Limb (tissue), 2 donors: ENCODE measurements at regions not wholly inside any gene's neighbourhood (a gene's known extent, or its start where the extent isn't known, plus 50 kb on each side); places are given as distances from the start of the nearest gene placed in this dataset.

Experiments
- DNase-seq, 2 donors: peaks; one replicate each; pipeline ENCODE4 v3.0.0-alpha.2; 2016; ENCODE audit errors: extremely low spot score in 2 of 2

- DNase-seq = no peak
Measured at GRCh38 chr5:125584140-125584520, 837.7 kb upstream of the ZNF608 start.

- no peak for DNase-seq
Measured at GRCh38 chr5:125587631-125588030, 835.6 kb upstream of the GRAMD2B start.

GRCh38 chr5:125592856-125593255 lies 830.4 kb upstream of the GRAMD2B start:
- no peak for DNase-seq

GRCh38 chr5:125595095-125595494 lies 828.1 kb upstream of the GRAMD2B start:
- DNase-seq = peak; percentile 54 to 72

- DNase-seq = no peak
Measured at GRCh38 chr5:125595845-125596244, 827.4 kb upstream of the GRAMD2B start.

GRCh38 chr5:125597338-125597737 lies 825.9 kb upstream of the GRAMD2B start:
- peak in 1 of 2 donors; percentile 53 for DNase-seq

GRCh38 chr5:125600559-125600958 lies 822.6 kb upstream of the GRAMD2B start:
- DNase-seq = no peak

GRCh38 chr5:125602184-125602583 lies 821.0 kb upstream of the GRAMD2B start:
- no peak for DNase-seq

- no peak for DNase-seq
Measured at GRCh38 chr5:125603321-125603720, 819.9 kb upstream of the GRAMD2B start.

GRCh38 chr5:125604104-125604503 lies 819.1 kb upstream of the GRAMD2B start:
- DNase-seq = no peak

GRCh38 chr5:125607018-125607417 lies 816.2 kb upstream of the GRAMD2B start:
- no peak for DNase-seq

GRCh38 chr5:125609011-125609410 lies 814.2 kb upstream of the GRAMD2B start:
- no peak for DNase-seq

- no peak for DNase-seq
Measured at GRCh38 chr5:125610892-125611291, 812.3 kb upstream of the GRAMD2B start.

GRCh38 chr5:125611541-125611940 lies 811.7 kb upstream of the GRAMD2B start:
- DNase-seq = no peak

- DNase-seq = peak; percentile 58
Measured at GRCh38 chr5:125612181-125612721, 811.0 kb upstream of the GRAMD2B start.

GRCh38 chr5:125612776-125613175 lies 810.4 kb upstream of the GRAMD2B start:
- DNase-seq = peak in 1 of 2 donors; percentile 43

- no peak for DNase-seq
Measured at GRCh38 chr5:125630237-125630636, 793.0 kb upstream of the GRAMD2B start.

- DNase-seq = no peak
Measured at GRCh38 chr5:125633523-125633922, 789.7 kb upstream of the GRAMD2B start.

GRCh38 chr5:125634216-125634835 lies 788.9 kb upstream of the GRAMD2B start:
- no peak for DNase-seq

GRCh38 chr5:125639858-125640257 lies 783.4 kb upstream of the GRAMD2B start:
- DNase-seq = no peak

GRCh38 chr5:125652761-125653160 lies 770.4 kb upstream of the GRAMD2B start:
- DNase-seq = no peak

GRCh38 chr5:125654392-125654791 lies 768.8 kb upstream of the GRAMD2B start:
- no peak for DNase-seq

- no peak for DNase-seq
Measured at GRCh38 chr5:125655156-125655555, 768.1 kb upstream of the GRAMD2B start.

- DNase-seq = no peak
Measured at GRCh38 chr5:125657936-125658335, 765.3 kb upstream of the GRAMD2B start.
